Stomach (tissue), 8 donors: ENCODE measurements at regions not wholly inside any gene's neighbourhood (a gene's known extent, or its start where the extent isn't known, plus 50 kb on each side); places are given as distances from the start of the nearest gene placed in this dataset.

ENCODE experiments used
- DNase-seq, 2 donors: peaks; one replicate each; pipeline versions ENCODE4 v3.0.0 to v3.0.0-alpha.2; 2013 to 2019
- H3K27ac ChIP-seq, 5 donors: fragments of 200-600 bp in 4 of 5; sonication (generic) in 4 of 5; one replicate each; pipeline ENCODE4 v1.5.1; 2013 to 2019; ENCODE audit warnings: mild to moderate bottlenecking in 1 of 5, moderate library complexity in 1 of 5
- H3K27me3 ChIP-seq, 3 donors: fragments of 200-600 bp; sonication (generic); one replicate each; pipeline ENCODE4 v1.5.1; 2017 to 2019; ENCODE audit warnings: mixed run types in 1 of 3
- H3K36me3 ChIP-seq, 4 donors: fragments of 200-600 bp; sonication (generic); 1 replicate in 3 of 4; 2 replicates in 1 of 4; pipeline ENCODE4 v1.5.1; 2016 to 2019
- H3K4me1 ChIP-seq, 4 donors: fragments of 200-600 bp; sonication (generic); one replicate each; pipeline ENCODE4 v1.5.1; 2016 to 2019
- H3K4me3 ChIP-seq, 4 donors: fragments of 200-600 bp; sonication (generic) in 3 of 4; one replicate each; pipeline ENCODE4 v1.5.1; 2016 to 2019; ENCODE audit warnings: mild to moderate bottlenecking in 1 of 4
- H3K9me3 ChIP-seq, 4 donors: fragments of 200-600 bp; sonication (generic); one replicate each; pipeline ENCODE4 v1.5.1; 2016 to 2019
- EP300 ChIP-seq: sonication (generic); formaldehyde crosslinking; IDR thresholded peaks from one replicate; pipeline ENCODE4 v1.6.1; 2017; ENCODE audit warnings: antibody characterized with exemption
- POLR2A ChIP-seq, 4 donors: fragments of 450-650 bp; IDR thresholded peaks; one replicate each; pipeline ENCODE4 v1.6.1; 2016; ENCODE audit warnings: antibody characterized with exemption in 4 of 4, control low read depth in 2 of 4, mild to moderate bottlenecking in 1 of 4, moderate library complexity in 1 of 4
- POLR2AphosphoS5 ChIP-seq, 3 donors: sonication (generic); formaldehyde crosslinking; IDR thresholded peaks; one replicate each; pipeline ENCODE4 v1.6.1; 2016; ENCODE audit warnings: antibody characterized with exemption in 3 of 3
- WGBS, 5 donors: extraction: QIAGEN DNeasy Blood & Tissue Kit in 3 of 5; methylation state at CpG; one replicate each; pipeline versions ENCODE4 v1.1.5 to v1.1.7; 2013 to 2018; 5-methylcytosine and 5-hydroxymethylcytosine counted together
- intact Hi-C: fragments of 100-400 bp; cut with DNase I; formaldehyde crosslinking; loops from one replicate; pipeline ENCODE4 v1.15.1; 2023; ENCODE audit warnings: low total_unique reads
- TF ChIP-seq, protein P1 (sequence below), 7 experiments: fragments of 450-650 bp in 4 of 7; fragments of 200-600 bp in 3 of 7; sonication (generic) in 3 of 7; IDR thresholded peaks; one replicate each; pipeline ENCODE4 v1.5.1; 2016 to 2019; ENCODE audit warnings: antibody characterized with exemption in 7 of 7, control low read depth in 2 of 7, mild to moderate bottlenecking in 1 of 7
- donor health status: healthy with polysubstance abuse.
- donor health status: Bipolar disorder and iron deficiency.
- donor health status: healthy.

DNA sequence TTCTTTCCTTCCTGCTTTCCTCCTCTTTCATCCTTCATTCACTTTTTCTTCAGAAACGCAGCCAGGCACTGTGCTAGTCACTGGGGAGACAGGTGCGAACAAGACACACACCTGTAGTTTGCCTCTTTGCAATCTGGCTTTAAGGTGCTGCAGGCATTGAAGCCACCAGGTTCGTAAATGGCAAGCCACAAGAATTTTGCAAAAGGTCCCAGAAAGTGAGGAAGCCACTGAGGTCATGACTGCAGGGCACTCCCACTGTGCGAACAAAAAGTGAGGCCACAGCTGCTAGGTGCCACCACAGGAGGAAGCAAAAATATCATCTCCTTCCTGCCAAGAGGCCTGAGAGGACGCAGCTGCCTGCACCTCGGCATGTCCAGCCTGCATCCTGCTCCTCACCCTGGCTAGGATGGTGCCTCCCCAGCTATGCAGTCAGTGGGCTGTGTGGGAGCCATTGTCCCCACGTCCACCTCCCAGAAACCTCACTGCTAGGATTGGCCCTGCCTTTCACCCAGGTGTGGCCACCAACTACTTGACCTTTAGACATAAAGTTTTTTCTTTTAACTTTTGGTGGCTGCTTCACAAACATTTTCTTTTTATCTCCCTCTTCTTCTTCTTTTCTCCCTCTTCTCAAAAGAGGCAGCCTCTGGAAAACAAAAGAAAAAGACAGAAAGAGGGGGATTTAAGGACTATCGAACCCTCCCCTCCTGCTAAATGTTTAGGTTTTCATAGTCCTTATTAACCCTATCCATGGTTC is 230.8 kb downstream of the BCAS1 start:
- intact Hi-C loops: no loop called here
- Histone ChIP-seq H3K4me1 (peaks cover 0 to 28% (median 6%) of the 10 kb centered on the region in 4 donors), H3K36me3 (no peaks in the 10 kb centered on the region), H3K27me3 (no peaks in the 10 kb centered on the region), H3K9me3 (no peaks in the 10 kb centered on the region), H3K4me3 (no peak overlapping the region), H3K27ac (peak overlapping the region in 2 of 5 donors; percentile 66 to 68)
- peak; percentile 52 to 79 for DNase-seq
- no peak for TF ChIP-seq EP300
- TF ChIP-seq, protein P1, sequence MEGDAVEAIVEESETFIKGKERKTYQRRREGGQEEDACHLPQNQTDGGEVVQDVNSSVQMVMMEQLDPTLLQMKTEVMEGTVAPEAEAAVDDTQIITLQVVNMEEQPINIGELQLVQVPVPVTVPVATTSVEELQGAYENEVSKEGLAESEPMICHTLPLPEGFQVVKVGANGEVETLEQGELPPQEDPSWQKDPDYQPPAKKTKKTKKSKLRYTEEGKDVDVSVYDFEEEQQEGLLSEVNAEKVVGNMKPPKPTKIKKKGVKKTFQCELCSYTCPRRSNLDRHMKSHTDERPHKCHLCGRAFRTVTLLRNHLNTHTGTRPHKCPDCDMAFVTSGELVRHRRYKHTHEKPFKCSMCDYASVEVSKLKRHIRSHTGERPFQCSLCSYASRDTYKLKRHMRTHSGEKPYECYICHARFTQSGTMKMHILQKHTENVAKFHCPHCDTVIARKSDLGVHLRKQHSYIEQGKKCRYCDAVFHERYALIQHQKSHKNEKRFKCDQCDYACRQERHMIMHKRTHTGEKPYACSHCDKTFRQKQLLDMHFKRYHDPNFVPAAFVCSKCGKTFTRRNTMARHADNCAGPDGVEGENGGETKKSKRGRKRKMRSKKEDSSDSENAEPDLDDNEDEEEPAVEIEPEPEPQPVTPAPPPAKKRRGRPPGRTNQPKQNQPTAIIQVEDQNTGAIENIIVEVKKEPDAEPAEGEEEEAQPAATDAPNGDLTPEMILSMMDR (IDR thresholded peaks at IDR 0.05): no peak
- TF ChIP-seq POLR2A (IDR thresholded peaks at IDR 0.05): no peak
- no peak for TF ChIP-seq POLR2AphosphoS5 (IDR thresholded peaks at IDR 0.05)
- WGBS, 5 donors: 52 to 62% (median 57%) methylated on average over 8 of the region's 8 CpGs

DNA sequence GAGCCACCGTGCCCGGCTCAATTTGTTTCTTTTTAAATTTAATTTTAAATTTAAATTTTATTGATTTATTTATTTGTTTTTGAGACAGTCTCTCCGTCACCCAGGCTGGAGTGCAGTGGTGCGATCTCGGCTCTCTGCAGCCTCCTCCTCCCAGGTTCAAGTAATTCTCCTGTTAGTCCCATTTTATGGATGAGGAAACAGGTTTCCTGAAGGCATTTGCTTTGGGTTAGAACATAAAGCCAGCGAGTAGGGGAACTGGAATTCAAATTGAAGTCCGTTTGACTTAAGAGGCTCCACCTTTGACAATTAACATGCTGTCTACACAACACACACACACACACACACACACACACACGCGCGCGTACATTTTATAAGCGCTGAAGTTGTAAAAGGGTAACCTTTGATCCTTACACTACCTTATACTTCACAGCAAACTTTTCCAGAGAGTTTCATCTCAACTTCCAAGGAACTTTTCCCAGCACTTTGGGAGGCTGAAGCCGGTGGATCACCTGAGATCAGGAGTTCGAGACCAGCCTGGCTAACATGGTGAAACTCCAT is 232.0 kb downstream of the BCAS1 start:
- WGBS, 5 donors: 63 to 78% (median 71%) methylated on average over 14 of the region's 14 CpGs
- Histone ChIP-seq H3K4me3 (no peak overlapping the region), H3K27me3 (no peaks in the 10 kb centered on the region), H3K4me1 (peaks cover 0 to 28% (median 6%) of the 10 kb centered on the region in 4 donors), H3K9me3 (no peaks in the 10 kb centered on the region), H3K36me3 (no peaks in the 10 kb centered on the region), H3K27ac (peak overlapping the region in 2 of 5 donors; percentile 66 to 68)
- DNase-seq: peak in 1 of 2 donors; percentile 59
- intact Hi-C loops: no loop called here
- TF ChIP-seq, protein P1 (IDR thresholded peaks at IDR 0.05): no peak
- no peak for TF ChIP-seq POLR2AphosphoS5 (IDR thresholded peaks at IDR 0.05)
- TF ChIP-seq POLR2A (IDR thresholded peaks at IDR 0.05): no peak
- TF ChIP-seq EP300: no peak

DNA sequence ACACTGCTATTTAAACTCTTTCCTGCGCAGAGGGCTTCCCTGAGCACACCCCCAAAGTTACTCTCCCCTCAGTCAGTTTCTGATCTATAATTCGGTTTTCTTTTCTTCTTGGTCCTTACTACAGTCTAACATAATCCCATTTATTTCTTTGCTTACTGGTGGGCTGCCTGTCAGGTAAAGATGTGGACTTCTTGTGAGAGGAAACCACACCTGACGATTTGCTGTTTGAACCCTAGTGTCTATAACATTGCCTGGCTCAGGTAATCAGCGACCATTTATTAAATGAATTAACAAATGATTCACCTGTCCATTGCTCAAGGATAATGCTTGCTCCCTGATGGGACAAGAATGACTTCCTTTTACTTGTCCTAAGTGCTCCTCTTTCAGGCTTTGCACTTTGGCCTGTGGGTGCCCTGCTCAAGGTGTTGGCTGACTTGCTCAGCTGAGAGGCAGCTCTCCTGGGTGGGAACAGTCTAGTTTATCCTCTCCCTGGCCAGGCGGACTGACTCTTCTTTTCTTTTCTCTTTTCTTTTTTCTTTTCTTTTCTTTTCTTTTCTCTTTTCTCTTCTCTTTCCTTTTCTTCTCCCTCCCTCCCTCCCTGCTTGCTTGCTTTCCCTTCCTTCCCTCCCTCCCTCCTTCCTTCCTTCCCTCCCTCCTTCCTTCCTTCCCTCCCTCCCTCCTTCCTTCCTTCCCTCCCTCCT is 233.1 kb downstream of the BCAS1 start:
- intact Hi-C loops: no loop called here
- peak in 1 of 2 donors; percentile 47 for DNase-seq
- Histone ChIP-seq H3K27ac (no peak overlapping the region), H3K27me3 (no peaks in the 10 kb centered on the region), H3K9me3 (no peaks in the 10 kb centered on the region), H3K4me3 (no peak overlapping the region), H3K36me3 (no peaks in the 10 kb centered on the region), H3K4me1 (peaks cover 0 to 22% (median 4%) of the 10 kb centered on the region in 4 donors)
- 82 to 92% (median 90%) methylated on average over 5 of the region's 5 CpGs for WGBS, 5 donors
- no peak for TF ChIP-seq POLR2A (IDR thresholded peaks at IDR 0.05)
- TF ChIP-seq POLR2AphosphoS5 (IDR thresholded peaks at IDR 0.05): no peak
- TF ChIP-seq, protein P1 (IDR thresholded peaks at IDR 0.05): no peak
- TF ChIP-seq EP300: no peak

DNA sequence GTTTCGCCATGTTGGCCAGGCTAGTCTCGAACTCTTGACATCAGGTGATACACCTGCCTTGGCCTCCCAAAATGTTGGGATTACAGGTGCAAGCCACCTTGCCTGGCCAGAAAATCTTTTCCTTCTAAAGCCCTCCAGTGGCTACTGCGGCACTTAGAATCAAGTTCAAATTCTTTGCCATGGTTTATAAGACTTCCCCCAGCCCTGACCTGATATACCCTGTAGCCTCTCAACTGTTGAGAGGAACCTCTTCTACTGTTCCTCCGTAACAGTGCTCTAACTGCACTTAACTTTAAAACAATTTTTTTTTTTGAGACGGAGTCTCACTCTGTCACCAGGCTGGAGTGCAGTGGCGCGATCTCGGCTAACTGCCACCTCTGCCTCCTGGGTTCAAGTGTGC is 235.6 kb downstream of the BCAS1 start:
- TF ChIP-seq EP300 (no peak), POLR2AphosphoS5 (IDR thresholded peaks at IDR 0.05) (no peak), POLR2A (IDR thresholded peaks at IDR 0.05) (no peak)
- TF ChIP-seq, protein P1 (IDR thresholded peaks at IDR 0.05): no peak
- intact Hi-C loops: no loop called here
- DNase-seq: no peak
- no peaks in the 10 kb centered on the region for H3K9me3 ChIP-seq
- peak overlapping the region in 1 of 5 donors; percentile 14 for H3K27ac ChIP-seq
- H3K4me1 ChIP-seq: peaks cover 6 to 28% (median 16%) of the 10 kb centered on the region in 4 donors
- H3K27me3 ChIP-seq: no peaks in the 10 kb centered on the region
- no peak overlapping the region for H3K4me3 ChIP-seq
- WGBS, 5 donors: 94 to 97% (median 95%) methylated on average over 8 of the region's 8 CpGs
- H3K36me3 ChIP-seq: no peaks in the 10 kb centered on the region
